ENCODE measurements at regions not wholly inside any gene's neighbourhood (a gene's known extent, or its start where the extent isn't known, plus 50 kb on each side); places are given as distances from the start of the nearest gene placed in this dataset.

DNA sequence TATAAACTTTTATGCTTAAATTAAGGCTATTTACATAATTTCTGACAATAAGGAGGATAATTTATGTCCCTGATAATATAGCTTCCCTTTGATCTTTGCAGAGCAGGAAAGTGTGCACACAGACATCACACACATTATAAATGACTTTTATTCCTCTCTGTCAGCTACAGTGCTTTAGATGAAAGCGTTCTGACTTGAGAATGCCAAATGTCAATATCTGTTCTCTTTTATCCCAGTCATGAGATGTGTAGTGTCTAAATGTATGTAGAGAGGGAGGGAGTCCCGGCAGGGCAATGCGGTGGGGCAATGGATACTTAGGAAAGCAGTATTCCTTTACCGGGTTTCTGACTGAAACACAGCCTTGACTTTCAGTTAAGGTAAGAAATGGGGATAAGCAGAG lies 225.4 kb upstream of the CHORDC1 start:
- TF ChIP-seq ZNF16 (tag by site-specific recombination; IDR thresholded peaks at IDR 0.05; ENCODE audit: low read depth): no peak
- TF ChIP-seq, protein P1, sequence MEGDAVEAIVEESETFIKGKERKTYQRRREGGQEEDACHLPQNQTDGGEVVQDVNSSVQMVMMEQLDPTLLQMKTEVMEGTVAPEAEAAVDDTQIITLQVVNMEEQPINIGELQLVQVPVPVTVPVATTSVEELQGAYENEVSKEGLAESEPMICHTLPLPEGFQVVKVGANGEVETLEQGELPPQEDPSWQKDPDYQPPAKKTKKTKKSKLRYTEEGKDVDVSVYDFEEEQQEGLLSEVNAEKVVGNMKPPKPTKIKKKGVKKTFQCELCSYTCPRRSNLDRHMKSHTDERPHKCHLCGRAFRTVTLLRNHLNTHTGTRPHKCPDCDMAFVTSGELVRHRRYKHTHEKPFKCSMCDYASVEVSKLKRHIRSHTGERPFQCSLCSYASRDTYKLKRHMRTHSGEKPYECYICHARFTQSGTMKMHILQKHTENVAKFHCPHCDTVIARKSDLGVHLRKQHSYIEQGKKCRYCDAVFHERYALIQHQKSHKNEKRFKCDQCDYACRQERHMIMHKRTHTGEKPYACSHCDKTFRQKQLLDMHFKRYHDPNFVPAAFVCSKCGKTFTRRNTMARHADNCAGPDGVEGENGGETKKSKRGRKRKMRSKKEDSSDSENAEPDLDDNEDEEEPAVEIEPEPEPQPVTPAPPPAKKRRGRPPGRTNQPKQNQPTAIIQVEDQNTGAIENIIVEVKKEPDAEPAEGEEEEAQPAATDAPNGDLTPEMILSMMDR (tag by site-specific recombination; IDR thresholded peaks at IDR 0.05): no peak
- no peak for TF ChIP-seq SETDB1 (IDR thresholded peaks at IDR 0.05; ENCODE audit: insufficient read length, low read length)
- no peak for TF ChIP-seq KLF7 (tag by site-specific recombination; IDR thresholded peaks at IDR 0.05; ENCODE audit: borderline replicate concordance)
- TF ChIP-seq ZNF114 (tag by site-specific recombination; IDR thresholded peaks at IDR 0.05): no peak
- TF ChIP-seq ZBTB44 (tag by site-specific recombination; IDR thresholded peaks at IDR 0.05): no peak
- TF ChIP-seq ZNF837 (tag by site-specific recombination; IDR thresholded peaks at IDR 0.05): no peak
- TF ChIP-seq, protein P2, sequence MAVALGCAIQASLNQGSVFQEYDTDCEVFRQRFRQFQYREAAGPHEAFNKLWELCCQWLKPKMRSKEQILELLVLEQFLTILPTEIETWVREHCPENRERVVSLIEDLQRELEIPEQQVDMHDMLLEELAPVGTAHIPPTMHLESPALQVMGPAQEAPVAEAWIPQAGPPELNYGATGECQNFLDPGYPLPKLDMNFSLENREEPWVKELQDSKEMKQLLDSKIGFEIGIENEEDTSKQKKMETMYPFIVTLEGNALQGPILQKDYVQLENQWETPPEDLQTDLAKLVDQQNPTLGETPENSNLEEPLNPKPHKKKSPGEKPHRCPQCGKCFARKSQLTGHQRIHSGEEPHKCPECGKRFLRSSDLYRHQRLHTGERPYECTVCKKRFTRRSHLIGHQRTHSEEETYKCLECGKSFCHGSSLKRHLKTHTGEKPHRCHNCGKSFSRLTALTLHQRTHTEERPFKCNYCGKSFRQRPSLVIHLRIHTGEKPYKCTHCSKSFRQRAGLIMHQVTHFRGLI (tag by site-specific recombination; IDR thresholded peaks at IDR 0.05): no peak
- no peak for TF ChIP-seq YY1 (tag by site-specific recombination; IDR thresholded peaks at IDR 0.05)
